GM21825 (cell line): ENCODE measurements at regions not wholly inside any gene's neighbourhood (a gene's known extent, or its start where the extent isn't known, plus 50 kb on each side); places are given as distances from the start of the nearest gene placed in this dataset.

Experiments used
- ATAC-seq: cut with Tn5 transposase; IDR thresholded peaks from one replicate; pipeline ENCODE4 v1.9.1; 2021; ENCODE audit warnings: mild to moderate bottlenecking, moderate library complexity; ENCODE audit not compliant: unreplicated experiment

GRCh38 chr12:118606690-118607089 is 230.3 kb downstream of the SUDS3 start:
- ATAC-seq, result no peak

GRCh38 chr12:118607831-118608230 is 231.5 kb downstream of the SUDS3 start:
- no peak for ATAC-seq

- no peak for ATAC-seq
Measured at GRCh38 chr12:118608770-118609344, 232.5 kb downstream of the SUDS3 start.

GRCh38 chr12:118611295-118611694 is 234.9 kb downstream of the SUDS3 start:
- ATAC-seq, result no peak

GRCh38 chr12:118611770-118612169 is 235.4 kb downstream of the SUDS3 start:
- no peak for ATAC-seq

GRCh38 chr12:118617611-118618450 is 241.5 kb downstream of the SUDS3 start:
- ATAC-seq, result no peak

GRCh38 chr12:118618695-118619094 is 242.3 kb downstream of the SUDS3 start:
- no peak for ATAC-seq

- no peak for ATAC-seq
Measured at GRCh38 chr12:118625050-118625675, 248.8 kb downstream of the SUDS3 start.

- ATAC-seq, result no peak
Measured at GRCh38 chr12:118633071-118633470, 256.7 kb downstream of the SUDS3 start.

GRCh38 chr12:118635276-118635675 is 258.9 kb downstream of the SUDS3 start:
- ATAC-seq, result no peak

GRCh38 chr12:118637767-118638370 is 261.5 kb downstream of the SUDS3 start:
- ATAC-seq, result no peak

- no peak for ATAC-seq
Measured at GRCh38 chr12:118641249-118641648, 264.9 kb downstream of the SUDS3 start.

GRCh38 chr12:118645219-118645618 is 268.9 kb downstream of the SUDS3 start:
- ATAC-seq, result no peak

- no peak for ATAC-seq
Measured at GRCh38 chr12:118649765-118650585, 273.6 kb downstream of the SUDS3 start.

- no peak for ATAC-seq
Measured at GRCh38 chr12:118650586-118650960, 274.2 kb downstream of the SUDS3 start.

GRCh38 chr12:118651487-118651886 is 275.1 kb downstream of the SUDS3 start:
- no peak for ATAC-seq

GRCh38 chr12:118655588-118655987 is 279.2 kb downstream of the SUDS3 start:
- no peak for ATAC-seq

GRCh38 chr12:118680356-118680963 is 300.9 kb upstream of the SRRM4 start:
- no peak for ATAC-seq

GRCh38 chr12:118682656-118683055 is 298.7 kb upstream of the SRRM4 start:
- ATAC-seq, result no peak

GRCh38 chr12:118685983-118686607 is 295.2 kb upstream of the SRRM4 start:
- ATAC-seq, result no peak
